ENCODE measurements at regions not wholly inside any gene's neighbourhood (a gene's known extent, or its start where the extent isn't known, plus 50 kb on each side); places are given as distances from the start of the nearest gene placed in this dataset.

GRCh38 chr3:76615719-76616118 lies 424.2 kb upstream of the ROBO2 start:
- TF ChIP-seq TAF1 (IDR thresholded peaks at IDR 0.05; ENCODE audit: low read depth), result no peak
- no peak for TF ChIP-seq REST (IDR thresholded peaks at IDR 0.05; ENCODE audit: low read depth)
- no peak for TF ChIP-seq USF1 (IDR thresholded peaks at IDR 0.05)
- no peak for TF ChIP-seq EP300 (IDR thresholded peaks at IDR 0.05; ENCODE audit: borderline replicate concordance)
- TF ChIP-seq YY1 (IDR thresholded peaks at IDR 0.05; ENCODE audit: low read depth), result no peak
- TF ChIP-seq RAD21 (IDR thresholded peaks at IDR 0.05; ENCODE audit: low read depth), result no peak
- no peak for TF ChIP-seq ZBTB7A (IDR thresholded peaks at IDR 0.05; ENCODE audit: low read depth)
- TF ChIP-seq CEBPB (IDR thresholded peaks at IDR 0.05), result no peak
- TF ChIP-seq MAX (IDR thresholded peaks at IDR 0.05), result no peak
- no peak for TF ChIP-seq NFIC (IDR thresholded peaks at IDR 0.05)
- no peak for TF ChIP-seq TCF12 (IDR thresholded peaks at IDR 0.05; ENCODE audit: low read depth)
- TF ChIP-seq CREB1 (IDR thresholded peaks at IDR 0.05; ENCODE audit: low read depth), result no peak
- no peak for TF ChIP-seq EGR1 (IDR thresholded peaks at IDR 0.05)
- no peak for TF ChIP-seq FOXM1 (IDR thresholded peaks at IDR 0.05; ENCODE audit: borderline replicate concordance, low read depth)
